MCF 10A (cell line): ENCODE measurements at regions not wholly inside any gene's neighbourhood (a gene's known extent, or its start where the extent isn't known, plus 50 kb on each side); places are given as distances from the start of the nearest gene placed in this dataset.

Experiments
- BruUV-seq: library from RNA; stranded (reverse); fragments of 400-500 nt; replicated peaks from 2 replicates; lab custom pipeline; 2021; lab: Mats Ljungman, UMichigan
- CTCF ChIA-PET: fragments of 300-600 bp; sonication (Branson Sonifier 250); formaldehyde crosslinking; extraction: SDS; loops from one replicate; lab custom pipeline; 2021; ENCODE audit warnings: antibody characterized with exemption, inconsistent platforms; lab: Yijun Ruan, JAX
- POLR2A ChIA-PET: fragments of 300-600, 350-650 bp; sonication (Branson Sonifier 250); formaldehyde crosslinking; extraction: SDS; loops from one replicate; lab custom pipeline; 2020; ENCODE audit warnings: antibody characterized with exemption, inconsistent platforms; lab: Yijun Ruan, JAX
- DNase-seq: peaks from one replicate; pipeline ENCODE4 v3.0.0-alpha.2; 2018; ENCODE audit not compliant: unreplicated experiment
- H3K27ac Mint-ChIP-seq: one replicate; pipeline ENCODE4 v1.8.0; 2022; ENCODE audit warnings: mild to moderate bottlenecking, low read depth, mixed read lengths; ENCODE audit not compliant: unreplicated experiment
- H3K27me3 Mint-ChIP-seq: one replicate; pipeline ENCODE4 v1.8.0; 2022; ENCODE audit warnings: mixed read lengths; ENCODE audit not compliant: insufficient read depth, unreplicated experiment
- H3K36me3 Mint-ChIP-seq: one replicate; pipeline ENCODE4 v1.8.0; 2022; ENCODE audit warnings: mild to moderate bottlenecking, moderate library complexity, mixed read lengths; ENCODE audit not compliant: insufficient read depth, unreplicated experiment
- H3K4me1 Mint-ChIP-seq: one replicate; pipeline ENCODE4 v1.8.0; 2022; ENCODE audit warnings: mixed read lengths; ENCODE audit not compliant: insufficient read depth, unreplicated experiment
- H3K4me3 Mint-ChIP-seq: one replicate; pipeline ENCODE4 v1.8.0; 2022; ENCODE audit warnings: mild to moderate bottlenecking, moderate library complexity, mixed read lengths; ENCODE audit not compliant: unreplicated experiment
- H3K9me3 Mint-ChIP-seq: one replicate; pipeline ENCODE4 v1.8.0; 2022; ENCODE audit warnings: mixed read lengths; ENCODE audit not compliant: unreplicated experiment
- CTCF ChIP-seq: fragments of 200-600 bp; IDR thresholded peaks from one replicate; pipeline ENCODE4 v1.8.0; 2022; ENCODE audit warnings: antibody characterized with exemption, mild to moderate bottlenecking; ENCODE audit not compliant: unreplicated experiment
- intact Hi-C: fragments of 100-400 bp; cut with micrococcal nuclease; formaldehyde crosslinking; loops from 2 replicates; pipeline ENCODE4 v1.14.1; 2022

GRCh38 chr6:166806962-166807757 lies 149.2 kb downstream of the RNASET2 start:
- no peaks in the 10 kb centered on the region for H3K36me3 Mint-ChIP-seq
- no peaks in the 10 kb centered on the region for H3K4me1 Mint-ChIP-seq
- H3K4me3 Mint-ChIP-seq = no peak overlapping the region
- intact Hi-C loops = no loop called here
- H3K9me3 Mint-ChIP-seq = peaks cover 22% of the 10 kb centered on the region
- ChIA-PET POLR2A (no interaction called here), CTCF (interaction anchor here (1.0 kb wide), 2 partner anchors 37 to 334 kb away, joined by 3 to 4 read pairs; no protein-coding TSS in a partner anchor)
- peaks cover 38% of the 10 kb centered on the region for H3K27me3 Mint-ChIP-seq
- TF ChIP-seq CTCF = no peak
- H3K27ac Mint-ChIP-seq = no peak overlapping the region
- no TSS peak for BruUV-seq
- DNase-seq = no peak

GRCh38 chr6:166806217-166806838 lies 150.0 kb downstream of the RNASET2 start:
- H3K4me3 Mint-ChIP-seq = no peak overlapping the region
- no peak for DNase-seq
- no TSS peak for BruUV-seq
- POLR2A ChIA-PET = no interaction called here
- peaks cover 39% of the 10 kb centered on the region for H3K27me3 Mint-ChIP-seq
- CTCF ChIA-PET = interaction anchor here (0.9 kb wide), 1 partner anchor 146 kb away, joined by 3 read pairs; no protein-coding TSS in a partner anchor
- intact Hi-C loops = no loop called here
- no peaks in the 10 kb centered on the region for H3K36me3 Mint-ChIP-seq
- H3K4me1 Mint-ChIP-seq = no peaks in the 10 kb centered on the region
- no peak overlapping the region for H3K27ac Mint-ChIP-seq
- H3K9me3 Mint-ChIP-seq = peaks cover 22% of the 10 kb centered on the region
- no peak for TF ChIP-seq CTCF

GRCh38 chr6:166803471-166803870 lies 152.9 kb downstream of the RNASET2 start:
- ChIA-PET POLR2A (interaction anchor here (0.6 kb wide), 1 partner anchor 9 kb away, joined by 5 read pairs; no protein-coding TSS in a partner anchor), CTCF (interaction anchor here (1.3 kb wide), 1 partner anchor 29 kb away, joined by 3 read pairs; no protein-coding TSS in a partner anchor)
- Mint-ChIP-seq H3K4me3 (no peak overlapping the region), H3K27me3 (peaks cover 38% of the 10 kb centered on the region), H3K9me3 (peaks cover 22% of the 10 kb centered on the region), H3K27ac (no peak overlapping the region), H3K36me3 (no peaks in the 10 kb centered on the region), H3K4me1 (no peaks in the 10 kb centered on the region)
- intact Hi-C loops = no loop called here
- no peak for DNase-seq
- no TSS peak for BruUV-seq
- TF ChIP-seq CTCF = no peak

- intact Hi-C loops = no loop called here
- Mint-ChIP-seq H3K9me3 (peaks cover 17% of the 10 kb centered on the region), H3K27ac (no peak overlapping the region), H3K4me3 (no peak overlapping the region), H3K27me3 (peaks cover 33% of the 10 kb centered on the region), H3K36me3 (no peaks in the 10 kb centered on the region), H3K4me1 (no peaks in the 10 kb centered on the region)
- TF ChIP-seq CTCF = no peak
- no peak for DNase-seq
- ChIA-PET CTCF (interaction anchor here (0.6 to 0.7 kb wide), 2 partner anchors 47 to 125 kb away, joined by 3 to 8 read pairs; no protein-coding TSS in a partner anchor), POLR2A (no interaction called here)
- no TSS peak for BruUV-seq
Observed at GRCh38 chr6:166802401-166802800, 153.9 kb downstream of the RNASET2 start.
